Trophoblast cell (in vitro differentiated cells and primary cell): ENCODE measurements at regions not wholly inside any gene's neighbourhood (a gene's known extent, or its start where the extent isn't known, plus 50 kb on each side); places are given as distances from the start of the nearest gene placed in this dataset.

Experiments
- DNase-seq, 2 donors: peaks; one replicate each; pipeline ENCODE4 v3.0.0-alpha.2; 2016
- H2AFZ ChIP-seq: 2 replicates; pipeline ENCODE4 v1.6.1; 2013; ENCODE audit warnings: low read length, moderate library complexity, mild to moderate bottlenecking; ENCODE audit not compliant: insufficient read depth, poor library complexity
- H2AK5ac ChIP-seq: 2 replicates; pipeline ENCODE4 v1.6.1; 2013; ENCODE audit warnings: mild to moderate bottlenecking, low read length
- H2BK120ac ChIP-seq: 2 replicates; pipeline ENCODE4 v1.6.1; 2013; ENCODE audit warnings: low read length, mild to moderate bottlenecking, moderate library complexity; ENCODE audit not compliant: insufficient read depth, poor library complexity
- H2BK12ac ChIP-seq: 2 replicates; pipeline ENCODE4 v1.6.1; 2013; ENCODE audit warnings: mild to moderate bottlenecking, low read length, moderate library complexity
- H2BK5ac ChIP-seq: 2 replicates; pipeline ENCODE4 v1.6.1; 2013; ENCODE audit warnings: low read length, low read depth, moderate library complexity, mild to moderate bottlenecking; ENCODE audit not compliant: poor library complexity
- H3K14ac ChIP-seq: 2 replicates; pipeline ENCODE4 v1.6.1; 2013; ENCODE audit warnings: mild to moderate bottlenecking, low read length
- H3K18ac ChIP-seq: 2 replicates; pipeline ENCODE4 v1.6.1; 2013; ENCODE audit warnings: mild to moderate bottlenecking, low read length
- H3K23ac ChIP-seq: 2 replicates; pipeline ENCODE4 v1.6.1; 2013; ENCODE audit warnings: low read length
- H3K27ac ChIP-seq: 2 replicates; pipeline ENCODE4 v1.5.1; 2013; ENCODE audit warnings: low read depth, mild to moderate bottlenecking, inconsistent platforms, low read length, moderate library complexity
- H3K27me3 ChIP-seq: 2 replicates; pipeline ENCODE4 v1.6.1; 2013; ENCODE audit warnings: inconsistent platforms, mild to moderate bottlenecking, low read length, moderate library complexity; ENCODE audit not compliant: insufficient read depth
- H3K36me3 ChIP-seq, 2 experiments: 1 replicate in 1 of 2; 2 replicates in 1 of 2; pipeline ENCODE4 v1.6.1; 2013; ENCODE audit warnings: low read length in 2 of 2, mild to moderate bottlenecking in 2 of 2, moderate library complexity in 1 of 2; ENCODE audit not compliant: insufficient read depth in 2 of 2, control insufficient read depth in 1 of 2
- H3K4ac ChIP-seq: 2 replicates; pipeline ENCODE4 v1.6.1; 2013; ENCODE audit warnings: low read depth, mild to moderate bottlenecking, low read length, moderate library complexity
- H3K4me1 ChIP-seq, 2 experiments: 1 replicate in 1 of 2; 2 replicates in 1 of 2; pipeline ENCODE4 v1.6.1; 2013; ENCODE audit warnings: low read length in 2 of 2, mild to moderate bottlenecking in 2 of 2, moderate library complexity in 1 of 2; ENCODE audit not compliant: insufficient read depth in 2 of 2, control insufficient read depth in 1 of 2
- H3K4me2 ChIP-seq: 2 replicates; pipeline ENCODE4 v1.6.1; 2013; ENCODE audit warnings: inconsistent platforms, mild to moderate bottlenecking, low read length, moderate library complexity
- H3K4me3 ChIP-seq: 2 replicates; pipeline ENCODE4 v1.5.1; 2013; ENCODE audit warnings: mild to moderate bottlenecking, low read depth, low read length, inconsistent platforms
- H3K79me1 ChIP-seq: one replicate; pipeline ENCODE4 v1.6.1; 2013; ENCODE audit warnings: low read length
- H3K79me2 ChIP-seq: 2 replicates; pipeline ENCODE4 v1.6.1; 2013; ENCODE audit warnings: low read length, mild to moderate bottlenecking; ENCODE audit not compliant: control insufficient read depth, insufficient read depth, poor library complexity
- H3K9ac ChIP-seq: 2 replicates; pipeline ENCODE4 v1.6.1; 2013; ENCODE audit warnings: mild to moderate bottlenecking, low read length
- H3K9me3 ChIP-seq: 2 replicates; pipeline ENCODE4 v1.6.1; 2013; ENCODE audit warnings: low read depth, mild to moderate bottlenecking, control low read depth, inconsistent platforms, low read length; ENCODE audit not compliant: insufficient read depth
- H4K12ac ChIP-seq: 2 replicates; pipeline ENCODE4 v1.6.1; 2013; ENCODE audit warnings: low read depth, mild to moderate bottlenecking, low read length, moderate library complexity
- H4K8ac ChIP-seq: 2 replicates; pipeline ENCODE4 v1.6.1; 2013; ENCODE audit warnings: low read depth, mild to moderate bottlenecking, low read length, moderate library complexity
- H4K91ac ChIP-seq: one replicate; pipeline ENCODE4 v1.6.1; 2013; ENCODE audit warnings: low read depth, mild to moderate bottlenecking, low read length, moderate library complexity
- WGBS: extraction: QIAGEN DNeasy Blood & Tissue Kit; methylation state at CpG from one replicate; pipeline ENCODE4 v1.1.7; 2013; ENCODE audit warnings: missing lambda C conversion rate; ENCODE audit not compliant: insufficient read length, insufficient coverage; ENCODE audit errors: extremely low coverage; 5-methylcytosine and 5-hydroxymethylcytosine counted together

DNA sequence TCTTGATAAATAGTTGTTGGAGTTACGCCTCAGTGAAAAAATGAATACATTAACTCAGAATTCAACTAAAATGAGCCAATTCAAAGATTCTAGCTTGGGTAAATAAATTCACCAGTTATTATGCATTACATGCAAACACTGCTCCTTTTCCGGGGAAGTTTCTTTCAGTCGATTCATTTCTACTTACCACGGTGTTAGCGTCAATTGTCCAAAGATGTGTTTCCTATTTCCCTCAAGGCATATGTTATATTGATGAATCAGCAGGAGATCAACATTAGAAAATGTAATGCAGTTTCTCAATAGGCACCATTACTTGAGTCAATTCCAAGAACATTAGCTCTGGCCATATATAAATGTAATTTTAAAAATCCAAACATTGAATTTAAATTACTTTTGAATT lies 517.7 kb downstream of the OTOL1 start:
- Histone ChIP-seq H2BK5ac (no peak overlapping the region), H3K4me2 (no peak overlapping the region), H2AK5ac (no peak overlapping the region), H2BK120ac (no peak overlapping the region), H3K4me1 (no peaks in the 10 kb centered on the region), H3K9me3 (no peaks in the 10 kb centered on the region), H3K4ac (no peak overlapping the region), H2AFZ (no peak overlapping the region), H3K27me3 (no peaks in the 10 kb centered on the region), H3K79me2 (no peaks in the 10 kb centered on the region), H3K27ac (no peak overlapping the region), H3K4me3 (no peak overlapping the region), H3K14ac (no peak overlapping the region), H3K9ac (no peak overlapping the region), H4K12ac (no peak overlapping the region), H3K23ac (no peak overlapping the region), H2BK12ac (no peak overlapping the region), H3K18ac (no peak overlapping the region), H4K8ac (no peak overlapping the region), H4K91ac (no peak overlapping the region), H3K79me1 (no peaks in the 10 kb centered on the region), H3K36me3 (no peaks in the 10 kb centered on the region)
- no peak for DNase-seq
- WGBS = no CpG with 5 or more reads among the region's 5 CpGs

DNA sequence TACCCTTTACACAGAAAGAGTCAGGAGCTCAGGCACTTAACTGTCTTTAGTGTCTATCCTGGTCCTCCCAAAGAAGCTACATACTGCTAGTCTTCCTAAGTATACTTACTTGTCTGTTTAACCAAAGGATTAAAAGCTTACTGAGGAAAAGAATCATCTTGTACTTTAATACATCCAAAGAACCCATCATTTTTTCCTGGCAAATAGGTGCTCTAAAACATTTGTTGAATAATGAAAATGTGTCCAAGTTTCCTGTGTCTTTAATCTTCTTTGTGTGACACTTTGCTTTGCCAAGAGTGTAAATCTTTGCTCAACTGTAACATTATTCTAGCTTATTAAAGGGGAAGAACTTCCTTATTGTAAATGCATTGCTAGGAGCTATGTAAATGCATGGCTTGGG lies 519.2 kb downstream of the OTOL1 start:
- DNase-seq = no peak
- Histone ChIP-seq H3K9ac (no peak overlapping the region), H3K23ac (no peak overlapping the region), H2BK12ac (no peak overlapping the region), H3K4me3 (no peak overlapping the region), H3K14ac (no peak overlapping the region), H4K91ac (no peak overlapping the region), H3K4ac (no peak overlapping the region), H2AFZ (no peak overlapping the region), H3K9me3 (no peaks in the 10 kb centered on the region), H3K4me1 (no peaks in the 10 kb centered on the region), H3K4me2 (no peak overlapping the region), H4K12ac (no peak overlapping the region), H4K8ac (no peak overlapping the region), H3K27ac (no peak overlapping the region), H3K79me2 (no peaks in the 10 kb centered on the region), H2BK5ac (no peak overlapping the region), H2AK5ac (no peak overlapping the region), H3K18ac (no peak overlapping the region), H2BK120ac (no peak overlapping the region), H3K36me3 (no peaks in the 10 kb centered on the region), H3K79me1 (no peaks in the 10 kb centered on the region), H3K27me3 (no peaks in the 10 kb centered on the region)

DNA sequence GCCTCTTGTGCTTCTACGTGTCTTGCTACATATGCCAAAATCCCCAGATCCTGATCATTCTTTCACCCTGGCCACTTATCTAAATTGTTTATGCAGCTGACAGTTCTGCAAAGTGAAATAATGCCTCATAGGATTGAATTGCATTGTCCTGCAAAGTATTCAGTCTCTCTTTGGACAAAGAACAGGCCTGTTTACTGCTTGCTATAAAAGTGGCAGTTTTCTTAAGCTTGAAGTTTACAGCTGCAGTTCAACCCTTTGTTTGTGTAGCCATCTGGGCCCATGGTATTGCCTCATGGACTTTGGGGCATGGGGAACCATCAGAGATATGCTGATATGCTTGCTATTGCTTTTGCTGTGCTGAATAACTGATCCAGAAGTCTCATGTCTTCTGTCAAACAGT lies 523.2 kb downstream of the OTOL1 start:
- Histone ChIP-seq H2AFZ (no peak overlapping the region), H3K23ac (no peak overlapping the region), H3K27ac (no peak overlapping the region), H2BK5ac (no peak overlapping the region), H3K4ac (no peak overlapping the region), H3K4me1 (no peaks in the 10 kb centered on the region), H3K4me3 (no peak overlapping the region), H2BK120ac (no peak overlapping the region), H3K9me3 (no peaks in the 10 kb centered on the region), H2AK5ac (no peak overlapping the region), H4K12ac (no peak overlapping the region), H3K4me2 (no peak overlapping the region), H4K91ac (no peak overlapping the region), H3K79me1 (no peaks in the 10 kb centered on the region), H3K79me2 (no peaks in the 10 kb centered on the region), H2BK12ac (no peak overlapping the region), H3K9ac (no peak overlapping the region), H3K14ac (no peak overlapping the region), H3K27me3 (no peaks in the 10 kb centered on the region), H3K18ac (no peak overlapping the region), H4K8ac (no peak overlapping the region), H3K36me3 (no peaks in the 10 kb centered on the region)
- WGBS = no CpG with 5 or more reads among the region's 1 CpG
- no peak for DNase-seq

DNA sequence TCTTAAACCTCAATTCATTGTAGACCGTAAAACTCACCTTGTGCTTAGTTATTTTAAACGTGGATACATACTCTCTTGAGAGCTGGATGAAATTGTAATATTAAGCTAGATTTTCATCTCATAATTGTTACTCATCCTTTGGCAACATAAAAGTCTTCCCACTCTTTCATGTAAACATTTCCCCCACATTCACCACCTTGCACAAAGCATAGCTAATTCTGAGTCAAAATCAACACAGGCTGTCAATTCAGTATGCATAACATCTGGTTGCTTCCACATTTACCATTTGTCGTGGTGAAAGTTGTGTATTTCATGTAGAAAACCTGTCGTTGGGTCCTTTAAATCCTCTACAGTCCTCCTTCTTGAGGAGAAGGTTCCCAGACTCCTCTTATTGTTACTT lies 524.6 kb downstream of the OTOL1 start:
- no peak overlapping the region for H3K18ac ChIP-seq
- H2AFZ ChIP-seq = no peak overlapping the region
- H4K8ac ChIP-seq = no peak overlapping the region
- H3K36me3 ChIP-seq = no peaks in the 10 kb centered on the region
- H2AK5ac ChIP-seq = no peak overlapping the region
- H3K27ac ChIP-seq = no peak overlapping the region
- H3K14ac ChIP-seq = no peak overlapping the region
- no peak overlapping the region for H2BK5ac ChIP-seq
- H3K4me3 ChIP-seq = no peak overlapping the region
- H3K79me1 ChIP-seq = no peaks in the 10 kb centered on the region
- H3K79me2 ChIP-seq = no peaks in the 10 kb centered on the region
- no CpG with 5 or more reads among the region's 4 CpGs for WGBS
- H2BK12ac ChIP-seq = no peak overlapping the region
- H3K27me3 ChIP-seq = no peaks in the 10 kb centered on the region
- DNase-seq = no peak
- no peak overlapping the region for H3K4me2 ChIP-seq
- no peak overlapping the region for H3K4ac ChIP-seq
- H2BK120ac ChIP-seq = no peak overlapping the region
- no peak overlapping the region for H3K23ac ChIP-seq
- no peaks in the 10 kb centered on the region for H3K9me3 ChIP-seq
- H3K4me1 ChIP-seq = no peaks in the 10 kb centered on the region
- no peak overlapping the region for H4K91ac ChIP-seq
- no peak overlapping the region for H4K12ac ChIP-seq
- H3K9ac ChIP-seq = no peak overlapping the region

DNA sequence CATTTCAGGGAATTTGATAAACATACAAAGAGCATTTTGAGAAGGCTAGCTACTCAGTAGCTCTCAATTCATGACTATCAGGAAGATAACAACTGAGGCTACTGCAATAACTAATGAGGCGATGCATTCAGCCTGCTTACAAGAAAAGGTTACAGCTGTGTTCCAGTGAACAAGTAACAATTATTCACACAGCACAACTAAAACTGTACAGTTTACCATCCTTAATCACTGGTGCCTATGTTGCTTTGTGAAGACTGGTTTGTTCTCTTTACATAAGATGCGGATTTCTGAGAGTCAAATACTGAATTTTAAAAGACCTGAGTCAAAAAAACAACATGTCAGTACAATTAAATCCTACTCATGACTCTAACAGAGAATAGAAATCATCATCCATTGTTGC lies 526.3 kb downstream of the OTOL1 start:
- Histone ChIP-seq H2AFZ (no peak overlapping the region), H4K8ac (no peak overlapping the region), H3K36me3 (no peaks in the 10 kb centered on the region), H3K27ac (no peak overlapping the region), H4K12ac (no peak overlapping the region), H3K23ac (no peak overlapping the region), H2BK120ac (no peak overlapping the region), H3K79me1 (no peaks in the 10 kb centered on the region), H3K27me3 (no peaks in the 10 kb centered on the region), H3K4ac (no peak overlapping the region), H3K9me3 (no peaks in the 10 kb centered on the region), H2BK5ac (no peak overlapping the region), H3K4me3 (no peak overlapping the region), H3K4me1 (no peaks in the 10 kb centered on the region), H3K18ac (no peak overlapping the region), H2BK12ac (no peak overlapping the region), H4K91ac (no peak overlapping the region), H3K79me2 (no peaks in the 10 kb centered on the region), H3K9ac (no peak overlapping the region), H3K4me2 (no peak overlapping the region), H2AK5ac (no peak overlapping the region), H3K14ac (no peak overlapping the region)
- no peak for DNase-seq
- no CpG with 5 or more reads among the region's 2 CpGs for WGBS
